CD14-positive monocyte (primary cell): ENCODE measurements at regions not wholly inside any gene's neighbourhood (a gene's known extent, or its start where the extent isn't known, plus 50 kb on each side); places are given as distances from the start of the nearest gene placed in this dataset.

Experiments
- DNase-seq, 3 donors: peaks; one replicate each; pipeline ENCODE4 v3.0.0-alpha.2; 2011 to 2022
- H2AFZ ChIP-seq: 2 replicates; pipeline ENCODE4 v1.6.0; 2012; ENCODE audit warnings: mild to moderate bottlenecking, low read depth, low read length, inconsistent platforms; ENCODE audit not compliant: insufficient read depth, poor library complexity, severe bottlenecking
- H3K27ac ChIP-seq, 2 donors: 1 replicate in 1 of 2; 2 replicates in 1 of 2; pipeline ENCODE4 v1.5.1; 2012 to 2013; ENCODE audit warnings: low read length in 2 of 2, control low read depth in 1 of 2, inconsistent platforms in 1 of 2, low read depth in 1 of 2, mild to moderate bottlenecking in 1 of 2
- H3K27me3 ChIP-seq, 2 donors: one replicate each; pipeline versions ENCODE4 v1.6.0 to v1.6.1; 2011 to 2013; ENCODE audit warnings: low read length in 2 of 2; ENCODE audit not compliant: control insufficient read depth in 2 of 2, insufficient read depth in 2 of 2
- H3K36me3 ChIP-seq, 2 donors: replicated peaks in 1 of 2; 1 replicate in 1 of 2; 2 replicates in 1 of 2; pipeline versions ENCODE4 v1.5.1 to v1.6.1; 2012 to 2013; ENCODE audit warnings: low read length in 2 of 2, control low read depth in 1 of 2, inconsistent platforms in 1 of 2, mild to moderate bottlenecking in 1 of 2; ENCODE audit not compliant: insufficient read depth in 2 of 2, control insufficient read depth in 1 of 2
- H3K4me1 ChIP-seq, 2 donors: 1 replicate in 1 of 2; 2 replicates in 1 of 2; pipeline versions ENCODE4 v1.5.1 to v1.6.1; 2012 to 2013; ENCODE audit warnings: low read length in 2 of 2, control low read depth in 1 of 2, inconsistent platforms in 1 of 2, mild to moderate bottlenecking in 1 of 2, moderate library complexity in 1 of 2; ENCODE audit not compliant: insufficient read depth in 2 of 2, control insufficient read depth in 1 of 2
- H3K4me2 ChIP-seq: replicated peaks from 2 replicates; pipeline ENCODE3; 2012; ENCODE audit warnings: low read length, moderate library complexity, mild to moderate bottlenecking; ENCODE audit not compliant: poor library complexity, severe bottlenecking; ENCODE audit errors: extremely low read depth
- H3K4me3 ChIP-seq, 3 experiments: fragments of 200-600 bp in 1 of 3; sonication (generic) in 1 of 3; replicated peaks in 1 of 3; 1 replicate in 2 of 3; 2 replicates in 1 of 3; pipeline ENCODE4 v1.5.1; 2011 to 2013; ENCODE audit warnings: low read length in 3 of 3, mild to moderate bottlenecking in 3 of 3, control low read depth in 2 of 3, low read depth in 2 of 3, inconsistent platforms in 1 of 3, moderate library complexity in 1 of 3
- H3K79me2 ChIP-seq: 2 replicates; pipeline ENCODE4 v1.6.0; 2012; ENCODE audit warnings: mild to moderate bottlenecking, control low read depth, inconsistent platforms, low read length, moderate library complexity; ENCODE audit not compliant: insufficient read depth
- H3K9ac ChIP-seq: 2 replicates; pipeline ENCODE4 v1.6.0; 2017; ENCODE audit warnings: low read length, mild to moderate bottlenecking; ENCODE audit not compliant: insufficient read depth, poor library complexity, severe bottlenecking
- H3K9me3 ChIP-seq, 2 donors: replicated peaks in 1 of 2; 1 replicate in 1 of 2; 2 replicates in 1 of 2; pipeline versions ENCODE4 v1.5.1 to v1.6.1; 2012 to 2013; ENCODE audit warnings: low read length in 2 of 2, control low read depth in 1 of 2; ENCODE audit not compliant: control insufficient read depth in 1 of 2, insufficient read depth in 1 of 2
- H4K20me1 ChIP-seq: 2 replicates; pipeline ENCODE4 v1.6.0; 2012; ENCODE audit warnings: mild to moderate bottlenecking, low read length, control low read depth, moderate library complexity; ENCODE audit not compliant: insufficient read depth
- H3K27ac Mint-ChIP-seq, 7 donors: one replicate each; pipeline ENCODE4 v1.8.0; 2020; ENCODE audit warnings: mild to moderate bottlenecking in 7 of 7, mixed read lengths in 7 of 7, moderate library complexity in 6 of 7, inconsistent platforms in 2 of 7
- H3K27me3 Mint-ChIP-seq, 3 donors: one replicate each; pipeline ENCODE4 v1.8.0; 2021 to 2022; ENCODE audit warnings: low read depth in 3 of 3, mild to moderate bottlenecking in 3 of 3, mixed read lengths in 3 of 3, moderate library complexity in 3 of 3, inconsistent platforms in 1 of 3
- H3K36me3 Mint-ChIP-seq, 2 donors: one replicate each; pipeline ENCODE4 v1.8.0; 2020; ENCODE audit warnings: mixed read lengths in 2 of 2, inconsistent platforms in 1 of 2, mild to moderate bottlenecking in 1 of 2
- H3K4me1 Mint-ChIP-seq: one replicate; pipeline ENCODE4 v1.8.0; 2020; ENCODE audit warnings: mild to moderate bottlenecking, mixed read lengths
- H3K4me3 Mint-ChIP-seq, 2 donors: one replicate each; pipeline ENCODE4 v1.8.0; 2020; ENCODE audit warnings: mild to moderate bottlenecking in 2 of 2, mixed read lengths in 2 of 2, moderate library complexity in 1 of 2
- H3K9me3 Mint-ChIP-seq, 7 donors: one replicate each; pipeline ENCODE4 v1.8.0; 2020 to 2022; ENCODE audit warnings: mixed read lengths in 7 of 7, mild to moderate bottlenecking in 6 of 7, moderate library complexity in 6 of 7, inconsistent platforms in 2 of 7
- WGBS: methylation state at CpG from one replicate; pipeline ENCODE4 v1.1.5; 2013; ENCODE audit warnings: missing lambda C conversion rate; ENCODE audit not compliant: insufficient coverage; 5-methylcytosine and 5-hydroxymethylcytosine counted together
- intact Hi-C, 2 donors: fragments of 100-400 bp; cut with micrococcal nuclease; formaldehyde crosslinking; loops; one replicate each; pipeline versions ENCODE4 v1.15.0 to v1.15.1; 2023
- TF ChIP-seq, protein P1 (sequence below): fragments of 200-600 bp; IDR thresholded peaks from one replicate; pipeline ENCODE4 v1.8.0; 2022; ENCODE audit warnings: antibody characterized with exemption, mild to moderate bottlenecking

DNA sequence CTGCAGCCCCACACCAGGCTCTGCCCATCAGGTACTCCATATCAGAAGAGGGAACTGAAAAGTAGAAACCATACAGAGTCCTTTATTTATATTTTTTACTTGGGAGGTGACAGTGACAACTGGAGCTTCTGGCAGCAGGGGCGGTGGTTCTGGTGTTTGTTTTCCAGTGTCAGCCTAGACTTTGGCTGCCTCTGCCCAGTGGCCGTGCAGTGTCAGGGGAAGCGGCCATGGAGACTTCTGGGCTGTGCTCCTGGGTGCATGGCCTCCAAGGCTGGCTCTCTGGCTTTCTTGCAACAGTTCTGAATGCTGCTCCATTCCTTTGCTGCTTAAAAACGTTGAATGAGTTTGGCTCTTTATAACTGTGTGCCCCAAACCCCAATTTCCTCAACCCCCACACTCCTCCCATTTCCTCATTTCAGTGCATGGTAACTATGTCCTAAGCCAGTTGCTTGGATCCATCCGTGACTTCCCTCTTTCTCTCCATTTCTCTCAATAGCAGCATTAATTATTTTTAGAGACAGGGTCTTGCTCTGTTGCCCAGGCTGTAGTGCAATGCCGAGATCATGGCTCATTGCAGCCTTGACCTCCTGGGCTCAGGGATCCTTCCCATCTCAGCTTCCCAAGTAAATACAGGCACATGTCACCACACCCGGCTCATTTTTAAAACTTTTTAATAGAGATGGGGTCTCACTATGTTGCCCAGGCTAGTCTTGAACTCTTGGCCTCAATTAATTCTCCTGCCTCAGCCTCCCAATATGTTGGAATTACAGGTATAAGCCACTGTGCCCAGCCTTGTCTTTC lies 141.1 kb upstream of the SGK1 start:
- peaks cover 0 to 3% (median 2%) of the 10 kb centered on the region in 3 donors for H3K27me3 Mint-ChIP-seq
- no peaks in the 10 kb centered on the region for H3K79me2 ChIP-seq
- H3K4me3 ChIP-seq: peak overlapping the region in 1 of 3 experiments; percentile 34
- peaks cover 0 to 3% (median 0%) of the 10 kb centered on the region in 7 donors for H3K9me3 Mint-ChIP-seq
- TF ChIP-seq, protein P1, sequence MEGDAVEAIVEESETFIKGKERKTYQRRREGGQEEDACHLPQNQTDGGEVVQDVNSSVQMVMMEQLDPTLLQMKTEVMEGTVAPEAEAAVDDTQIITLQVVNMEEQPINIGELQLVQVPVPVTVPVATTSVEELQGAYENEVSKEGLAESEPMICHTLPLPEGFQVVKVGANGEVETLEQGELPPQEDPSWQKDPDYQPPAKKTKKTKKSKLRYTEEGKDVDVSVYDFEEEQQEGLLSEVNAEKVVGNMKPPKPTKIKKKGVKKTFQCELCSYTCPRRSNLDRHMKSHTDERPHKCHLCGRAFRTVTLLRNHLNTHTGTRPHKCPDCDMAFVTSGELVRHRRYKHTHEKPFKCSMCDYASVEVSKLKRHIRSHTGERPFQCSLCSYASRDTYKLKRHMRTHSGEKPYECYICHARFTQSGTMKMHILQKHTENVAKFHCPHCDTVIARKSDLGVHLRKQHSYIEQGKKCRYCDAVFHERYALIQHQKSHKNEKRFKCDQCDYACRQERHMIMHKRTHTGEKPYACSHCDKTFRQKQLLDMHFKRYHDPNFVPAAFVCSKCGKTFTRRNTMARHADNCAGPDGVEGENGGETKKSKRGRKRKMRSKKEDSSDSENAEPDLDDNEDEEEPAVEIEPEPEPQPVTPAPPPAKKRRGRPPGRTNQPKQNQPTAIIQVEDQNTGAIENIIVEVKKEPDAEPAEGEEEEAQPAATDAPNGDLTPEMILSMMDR: no peak
- peak overlapping the region; percentile 23 for H3K4me2 ChIP-seq
- H3K4me1 Mint-ChIP-seq: peaks cover 24% of the 10 kb centered on the region
- no peaks in the 10 kb centered on the region for H3K9me3 ChIP-seq
- intact Hi-C loops: no loop called here
- WGBS: 50% methylated on average over 4 of the region's 7 CpGs
- H2AFZ ChIP-seq: peak overlapping the region; percentile 42
- no peak overlapping the region for H3K9ac ChIP-seq
- no peaks in the 10 kb centered on the region for H3K36me3 ChIP-seq
- H3K27ac ChIP-seq: peak overlapping the region; percentile 17 to 31
- H3K4me3 Mint-ChIP-seq: peak overlapping the region in 1 of 2 donors; percentile 61
- peak; percentile 53 to 69 (median 57) for DNase-seq
- peak overlapping the region in 6 of 7 donors; percentile 70 to 88 (median 78) for H3K27ac Mint-ChIP-seq
- no peaks in the 10 kb centered on the region for H3K36me3 Mint-ChIP-seq
- no peaks in the 10 kb centered on the region for H3K27me3 ChIP-seq
- H4K20me1 ChIP-seq: no peaks in the 10 kb centered on the region
- H3K4me1 ChIP-seq: peaks cover 14 to 16% of the 10 kb centered on the region in 2 donors

DNA sequence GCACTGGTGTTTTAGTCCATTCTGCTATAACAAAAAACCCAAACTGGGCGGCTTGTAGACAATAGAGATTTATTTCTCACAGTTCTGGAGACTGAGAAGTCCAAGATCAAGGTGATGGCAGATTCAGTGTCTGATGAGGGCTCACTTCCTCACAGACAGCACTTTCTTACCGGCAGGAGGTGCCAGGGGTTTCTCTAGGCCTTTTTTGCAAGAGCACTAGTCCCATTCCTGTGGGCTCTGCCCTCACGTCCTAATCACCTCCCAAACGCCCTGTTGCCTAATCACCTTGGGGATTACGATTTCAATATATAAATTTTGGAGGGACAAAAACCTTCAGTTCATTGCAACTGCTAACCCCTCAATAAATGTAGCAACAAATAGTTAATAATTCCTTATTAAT lies 140.0 kb upstream of the SGK1 start:
- Histone ChIP-seq H3K79me2 (no peaks in the 10 kb centered on the region), H3K9me3 (no peaks in the 10 kb centered on the region), H3K9ac (no peak overlapping the region), H3K4me2 (no peak overlapping the region), H3K36me3 (no peaks in the 10 kb centered on the region), H3K27ac (no peak overlapping the region), H3K4me3 (no peak overlapping the region), H3K4me1 (peaks cover 14 to 16% of the 10 kb centered on the region in 2 donors), H2AFZ (no peak overlapping the region), H3K27me3 (no peaks in the 10 kb centered on the region), H4K20me1 (no peaks in the 10 kb centered on the region)
- H3K4me1 Mint-ChIP-seq: peaks cover 20% of the 10 kb centered on the region
- no peak overlapping the region for H3K4me3 Mint-ChIP-seq
- no peaks in the 10 kb centered on the region for H3K36me3 Mint-ChIP-seq
- TF ChIP-seq, protein P1: no peak
- WGBS: no CpG with 5 or more reads among the region's 5 CpGs
- peaks cover 0 to 2% (median 0%) of the 10 kb centered on the region in 3 donors for H3K27me3 Mint-ChIP-seq
- no peak for DNase-seq
- intact Hi-C loops: no loop called here
- H3K9me3 Mint-ChIP-seq: peaks cover 0 to 3% (median 0%) of the 10 kb centered on the region in 7 donors
- H3K27ac Mint-ChIP-seq: peak overlapping the region in 1 of 7 donors; percentile 48
